Esophagus muscularis mucosa (tissue), 4 donors: ENCODE measurements at regions not wholly inside any gene's neighbourhood (a gene's known extent, or its start where the extent isn't known, plus 50 kb on each side); places are given as distances from the start of the nearest gene placed in this dataset.

Experiments used
- CTCF ChIP-seq, 3 experiments: fragments of 200-600 bp in 2 of 3; fragments of 450-650 bp in 1 of 3; sonication (generic) in 2 of 3; IDR thresholded peaks; one replicate each; pipeline ENCODE4 v1.5.1; 2017 to 2019; ENCODE audit warnings: antibody characterized with exemption in 3 of 3, mild to moderate bottlenecking in 2 of 3, moderate library complexity in 1 of 3
- EP300 ChIP-seq: sonication (generic); formaldehyde crosslinking; IDR thresholded peaks from one replicate; pipeline ENCODE4 v1.6.1; 2017; ENCODE audit warnings: antibody characterized with exemption
- POLR2A ChIP-seq: fragments of 450-650 bp; IDR thresholded peaks from one replicate; pipeline ENCODE4 v1.6.1; 2017; ENCODE audit warnings: antibody characterized with exemption, moderate library complexity, mild to moderate bottlenecking, low read depth
- POLR2AphosphoS5 ChIP-seq, 2 donors: sonication (generic); formaldehyde crosslinking; IDR thresholded peaks; one replicate each; pipeline ENCODE4 v1.6.1; 2017; ENCODE audit warnings: antibody characterized with exemption in 2 of 2

DNA sequence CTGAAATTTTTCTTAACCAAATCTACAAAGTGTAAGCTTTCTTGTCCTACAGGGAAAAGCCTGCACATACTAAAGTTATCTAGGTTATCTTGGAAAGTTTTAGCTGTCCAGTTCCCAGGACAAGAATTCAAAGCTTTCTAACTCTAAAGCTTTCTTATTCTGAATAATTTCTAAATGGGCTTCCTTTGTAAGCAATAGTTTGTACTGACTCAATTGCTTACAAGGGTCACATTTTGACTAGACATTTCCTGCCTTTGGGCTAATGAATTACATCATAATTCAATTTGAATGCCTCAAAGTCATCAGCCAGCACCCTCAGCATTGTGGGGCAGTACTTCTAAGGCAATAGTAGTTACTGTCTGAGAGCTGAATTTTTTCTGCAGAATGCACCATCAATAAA lies 223.0 kb downstream of the LTN1 start:
- TF ChIP-seq CTCF (IDR thresholded peaks at IDR 0.05) (no peak), EP300 (no peak), POLR2A (no peak), POLR2AphosphoS5 (IDR thresholded peaks at IDR 0.05) (no peak)
